NCI-H128 (cell line): ENCODE measurements at regions not wholly inside any gene's neighbourhood (a gene's known extent, or its start where the extent isn't known, plus 50 kb on each side); places are given as distances from the start of the nearest gene placed in this dataset.

ENCODE experiments used
- DNase-seq: peaks from one replicate; lab custom pipeline; 2025; ENCODE audit not compliant: unreplicated experiment; lab: John Stamatoyannopoulos, UW

DNA sequence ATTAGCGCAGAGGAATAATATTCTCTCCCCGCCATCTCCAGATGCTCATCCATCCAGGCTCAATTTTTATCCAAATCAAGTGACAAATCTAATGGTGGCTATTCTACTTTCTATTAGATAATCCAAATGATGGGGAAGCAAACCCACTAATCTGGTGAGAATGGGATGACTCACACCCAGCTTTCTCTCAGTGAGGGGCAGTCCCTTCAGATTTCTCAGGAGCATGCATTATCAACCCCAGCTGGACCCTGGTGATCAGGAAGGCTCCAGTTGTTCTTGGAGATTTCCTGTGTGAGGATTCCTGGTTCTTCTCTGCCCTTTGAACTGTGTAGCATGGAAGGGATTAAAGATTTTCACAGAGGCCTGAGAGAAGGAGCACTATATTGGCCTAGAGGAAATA is 358.0 kb downstream of the WDR72 start:
- no peak for DNase-seq

DNA sequence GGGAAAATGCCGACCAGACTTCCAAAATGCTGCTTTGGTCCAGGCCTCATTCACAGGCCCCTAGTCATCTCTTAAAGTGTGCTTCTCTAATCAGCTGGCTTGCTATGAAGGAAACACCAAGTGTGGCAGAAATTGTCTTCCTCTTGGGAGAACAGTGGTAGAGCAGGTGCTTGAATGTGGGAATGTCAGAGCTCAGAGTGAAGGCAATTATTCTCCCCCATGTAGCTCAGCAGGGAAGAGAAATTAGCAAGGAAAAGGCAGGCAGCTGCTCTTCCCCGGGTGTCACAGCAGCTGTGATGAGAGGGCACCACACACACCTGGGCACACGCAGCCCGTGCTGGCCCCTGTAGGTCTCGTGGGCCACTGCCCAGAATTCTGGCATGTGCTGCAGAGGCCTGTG is 358.5 kb downstream of the WDR72 start:
- DNase-seq = no peak

DNA sequence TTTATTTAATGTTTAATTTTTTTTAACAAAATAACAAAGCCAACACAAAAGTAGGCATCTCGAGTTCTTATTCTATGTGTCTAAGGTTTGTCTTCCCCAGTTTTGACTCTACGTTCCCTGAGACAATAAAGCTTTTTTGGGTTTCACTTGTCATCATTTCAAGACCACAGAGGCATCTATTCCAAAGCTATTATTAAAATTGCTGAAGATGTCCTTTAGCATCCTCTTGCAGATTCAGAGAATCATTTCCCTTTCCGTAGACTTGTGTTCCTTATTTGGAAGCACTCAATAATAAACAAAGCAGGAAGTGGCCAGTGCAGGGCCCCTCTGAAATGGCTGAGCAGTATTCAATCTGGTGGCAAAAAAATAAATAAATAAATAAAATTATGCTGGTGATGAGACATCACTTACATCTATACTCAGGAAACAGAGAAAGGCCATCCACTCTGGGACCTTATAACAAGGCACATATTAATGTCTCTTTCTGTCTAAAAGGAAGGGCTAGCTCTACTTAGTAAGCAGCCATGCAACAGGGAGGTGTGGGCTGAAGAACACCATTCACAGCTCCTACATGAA is 362.3 kb downstream of the WDR72 start:
- DNase-seq = no peak

DNA sequence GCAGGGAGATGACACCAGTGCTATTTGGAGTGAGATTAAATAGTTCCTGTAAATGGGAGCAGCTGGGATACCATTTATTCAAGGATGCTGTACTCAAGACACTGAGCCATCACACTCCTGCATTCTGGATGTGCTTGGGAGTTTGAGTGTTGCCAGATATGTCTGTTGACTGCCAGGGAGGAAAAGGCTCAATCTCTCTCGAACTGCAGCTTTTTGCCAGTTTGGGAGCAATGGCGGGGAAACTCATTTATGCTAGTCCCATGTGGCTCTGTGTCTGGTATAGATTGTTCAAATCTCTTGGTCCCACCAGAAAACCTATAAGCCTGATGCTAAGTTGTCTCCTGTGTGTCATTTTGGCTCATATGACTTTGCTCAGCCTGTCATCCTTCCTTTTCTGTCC is 363.6 kb downstream of the WDR72 start:
- DNase-seq = no peak

DNA sequence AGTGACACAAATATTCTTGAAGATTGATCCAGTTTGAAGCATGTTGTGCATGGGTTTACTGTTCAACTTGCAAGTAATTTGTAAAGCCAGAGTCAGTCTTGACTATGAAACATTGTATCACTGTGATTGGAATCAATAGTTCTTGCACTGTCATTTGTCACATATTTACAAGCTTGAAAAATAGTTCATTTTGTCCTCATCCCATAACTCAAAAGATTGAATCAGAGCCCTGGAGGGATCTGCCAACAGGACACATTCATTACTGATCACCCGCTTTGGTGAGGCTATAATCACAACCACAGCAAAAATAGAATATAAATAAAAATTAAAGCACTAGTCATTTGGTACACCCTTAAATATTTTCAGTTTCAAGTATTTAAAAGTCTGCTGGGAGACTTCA is 368.9 kb downstream of the WDR72 start:
- DNase-seq = no peak

DNA sequence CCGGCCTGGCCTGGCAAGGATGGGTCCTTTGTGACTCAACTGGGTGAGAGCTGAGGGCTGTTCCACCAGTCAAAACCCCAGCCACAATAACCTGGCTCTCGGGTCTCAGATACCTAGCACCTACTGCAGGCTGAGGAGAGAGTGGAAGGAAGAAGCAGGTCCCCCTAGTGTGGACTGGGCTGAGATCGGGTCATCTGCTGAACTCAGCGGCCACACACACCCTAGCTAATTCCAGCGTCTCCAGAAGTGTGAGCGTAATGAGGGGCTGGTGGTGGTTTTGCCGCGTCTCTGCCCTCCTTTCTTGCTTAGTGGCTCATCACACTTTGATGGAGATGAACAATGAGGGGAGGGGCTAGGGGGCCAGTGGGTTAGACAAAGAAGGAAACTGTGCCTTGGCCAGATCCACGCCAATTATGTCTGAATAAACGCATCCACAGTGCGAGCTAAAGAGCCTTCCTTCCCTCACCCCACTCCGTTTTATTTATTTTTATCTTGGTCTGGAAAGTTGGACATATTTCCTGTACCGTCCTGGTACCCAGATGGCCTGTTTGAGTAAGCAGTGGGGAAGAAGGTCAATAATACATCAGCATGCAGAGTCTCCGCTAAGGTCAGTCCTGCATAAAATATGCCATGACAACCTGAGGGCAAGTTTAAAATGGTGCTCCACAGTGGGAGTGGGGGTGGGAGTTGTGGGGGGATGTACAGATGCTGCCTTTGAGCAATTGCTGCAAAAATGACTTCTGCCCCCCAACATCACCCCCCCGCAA is 370.0 kb downstream of the WDR72 start:
- no peak for DNase-seq

DNA sequence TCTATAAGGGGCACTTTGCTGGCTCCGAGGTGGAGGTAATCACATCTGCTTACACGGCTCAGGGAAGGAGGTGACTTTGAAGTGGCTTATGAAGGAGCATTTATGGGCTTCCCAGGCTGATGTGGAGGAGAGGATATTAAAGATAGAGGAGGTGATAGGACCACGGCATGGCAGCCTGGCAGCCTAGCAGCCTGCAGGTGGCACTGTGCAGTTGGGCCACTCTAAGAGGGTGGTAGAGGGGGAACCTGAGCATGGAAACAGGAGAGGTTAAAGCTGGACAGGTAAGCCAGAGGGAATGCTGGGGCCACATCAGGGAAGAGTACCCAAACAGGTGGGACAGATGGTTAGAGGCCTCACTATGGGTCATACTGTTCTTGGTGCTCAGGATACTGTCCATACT is 375.0 kb downstream of the WDR72 start:
- DNase-seq = no peak

DNA sequence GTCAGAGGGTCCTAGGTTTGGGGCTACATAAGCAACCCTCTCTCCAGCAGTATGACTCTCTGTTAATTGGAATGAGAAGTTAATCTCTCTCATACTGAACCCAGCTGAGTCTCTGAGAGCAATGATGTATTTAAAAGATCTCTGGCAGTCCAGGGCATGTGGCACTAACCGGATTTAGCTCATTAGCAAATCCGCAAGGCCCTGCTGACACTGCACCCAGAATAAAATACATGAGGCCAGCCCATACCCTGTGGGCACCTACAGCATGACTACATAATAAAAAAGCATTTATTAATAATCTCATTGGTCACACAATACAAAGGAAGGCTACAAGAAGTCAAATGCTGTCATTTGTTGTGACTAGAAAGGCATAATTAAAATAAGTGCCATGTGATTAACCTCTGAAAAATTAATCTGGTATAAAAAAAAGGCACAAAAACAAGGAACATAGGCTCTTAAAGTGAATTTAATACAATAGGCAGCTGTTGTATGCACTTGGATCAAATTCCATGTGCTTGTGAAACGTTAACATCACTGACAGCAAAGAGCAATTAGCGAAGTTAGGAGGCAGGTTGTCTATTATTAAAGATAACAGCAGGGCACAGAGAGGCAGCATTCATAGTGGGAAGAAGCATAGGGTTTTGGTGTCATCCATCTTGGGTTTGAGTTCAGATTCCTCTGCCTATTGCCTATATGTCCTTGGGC is 381.2 kb downstream of the WDR72 start:
- no peak for DNase-seq

DNA sequence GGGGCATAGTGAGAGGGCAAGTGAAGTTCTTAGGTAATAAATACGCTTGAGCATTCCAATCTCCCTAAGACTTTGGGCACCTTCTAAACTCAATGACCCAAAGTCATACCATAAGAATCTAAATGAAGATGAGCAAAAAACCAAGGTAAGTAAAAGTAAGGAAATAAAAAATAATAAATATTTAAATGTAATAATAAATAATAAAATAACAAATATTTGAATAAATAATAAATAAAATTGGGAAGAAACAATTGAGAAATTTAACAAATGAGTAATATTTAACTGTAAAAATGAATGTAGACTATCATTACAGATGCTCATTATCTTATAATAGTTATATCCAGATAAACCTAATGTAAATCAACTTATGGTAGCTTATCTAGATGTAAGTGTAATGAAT is 391.7 kb downstream of the WDR72 start:
- no peak for DNase-seq

DNA sequence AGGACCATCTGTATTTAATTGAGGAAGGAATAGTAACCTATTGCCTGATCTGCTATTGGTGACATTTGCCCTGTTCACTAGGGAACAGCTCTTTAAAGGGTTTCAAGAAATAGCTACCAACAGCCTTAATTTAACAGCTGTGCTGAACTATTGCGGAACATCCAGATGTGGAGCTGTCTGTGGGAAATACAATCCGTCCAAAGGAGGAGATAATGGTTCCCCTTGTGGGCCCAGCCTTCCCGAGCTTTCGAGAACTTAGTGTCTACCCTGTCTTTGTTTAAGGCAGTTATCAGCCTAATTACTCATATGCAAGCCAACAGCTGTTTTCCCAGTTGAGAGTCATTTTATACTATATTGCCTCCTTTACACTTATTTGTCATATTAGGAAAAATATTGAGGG is 398.6 kb downstream of the WDR72 start:
- DNase-seq = no peak

DNA sequence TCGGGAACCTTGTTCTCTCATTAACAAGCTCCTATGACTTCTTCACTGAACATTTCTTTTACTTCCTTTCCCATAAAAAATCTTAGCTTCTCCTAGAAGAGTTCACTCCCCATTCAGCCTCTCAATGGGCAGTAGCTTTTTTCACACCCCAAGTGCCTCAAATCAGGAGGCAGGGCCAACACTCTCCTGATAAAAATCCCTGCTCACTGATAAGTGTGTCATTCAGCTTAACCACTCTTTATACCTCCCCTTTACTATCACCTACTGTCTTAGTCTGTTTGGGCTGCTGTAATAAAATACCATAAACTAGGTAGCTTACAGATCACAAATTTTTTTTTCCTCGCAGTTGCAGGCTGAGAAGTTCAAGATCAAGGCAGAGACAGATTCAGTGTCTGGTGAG is 400.4 kb downstream of the WDR72 start:
- no peak for DNase-seq

DNA sequence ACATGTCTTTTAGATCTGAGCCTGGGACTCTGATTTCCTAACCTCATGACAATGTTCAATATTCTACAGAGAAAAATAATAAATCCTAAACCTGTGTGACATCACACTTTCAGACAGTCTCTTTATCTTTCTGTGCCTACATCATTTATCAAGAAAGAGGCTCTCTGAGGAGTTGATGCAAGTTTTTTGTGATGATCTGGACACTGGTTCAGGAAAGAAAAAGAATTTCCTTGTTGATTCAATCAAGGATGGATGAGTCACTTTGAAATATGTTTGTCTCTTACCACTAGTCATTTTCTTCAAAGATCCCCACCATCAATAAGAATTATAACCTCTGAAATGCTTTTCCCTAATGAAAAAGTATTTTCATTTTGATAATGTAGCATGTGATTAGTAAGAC is 404.6 kb downstream of the WDR72 start:
- no peak for DNase-seq

DNA sequence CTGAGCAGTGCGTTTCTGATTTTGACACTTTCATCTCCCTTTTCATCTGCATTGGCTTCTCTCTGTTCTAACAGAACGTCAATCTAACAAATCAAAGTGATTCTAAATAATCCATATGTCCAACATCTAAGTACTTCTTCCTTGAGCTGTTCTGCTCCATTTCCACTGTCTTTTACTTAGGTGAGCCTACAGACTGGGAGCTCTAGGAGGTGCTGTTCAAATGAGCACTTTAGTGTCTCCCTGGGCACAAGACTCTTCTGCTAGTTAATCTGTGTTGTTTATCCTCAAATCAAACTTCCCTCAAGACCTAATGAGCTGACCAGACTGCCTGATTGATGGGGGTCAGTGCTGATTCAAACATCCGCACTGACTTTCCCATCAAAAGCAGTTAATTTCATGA is 408.1 kb downstream of the WDR72 start:
- no peak for DNase-seq

DNA sequence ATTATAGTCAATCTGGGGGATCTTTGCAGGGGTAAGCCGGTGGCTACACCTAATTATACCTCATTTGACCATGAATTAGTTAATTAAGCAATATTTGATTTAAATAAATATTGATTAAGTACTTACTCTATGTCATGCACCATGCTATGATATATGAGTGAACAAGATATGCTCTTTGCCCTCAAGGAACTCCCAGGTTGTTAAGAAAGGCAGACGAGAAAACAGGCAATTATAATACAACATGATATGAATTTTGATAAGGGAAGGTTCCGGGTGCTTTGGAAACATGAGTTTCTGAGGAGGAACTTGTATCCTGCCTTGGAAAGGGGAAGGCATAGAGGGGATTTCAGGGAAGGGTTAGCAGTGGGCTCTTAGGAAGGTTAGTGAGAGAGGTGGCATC is 412.9 kb downstream of the WDR72 start:
- no peak for DNase-seq

DNA sequence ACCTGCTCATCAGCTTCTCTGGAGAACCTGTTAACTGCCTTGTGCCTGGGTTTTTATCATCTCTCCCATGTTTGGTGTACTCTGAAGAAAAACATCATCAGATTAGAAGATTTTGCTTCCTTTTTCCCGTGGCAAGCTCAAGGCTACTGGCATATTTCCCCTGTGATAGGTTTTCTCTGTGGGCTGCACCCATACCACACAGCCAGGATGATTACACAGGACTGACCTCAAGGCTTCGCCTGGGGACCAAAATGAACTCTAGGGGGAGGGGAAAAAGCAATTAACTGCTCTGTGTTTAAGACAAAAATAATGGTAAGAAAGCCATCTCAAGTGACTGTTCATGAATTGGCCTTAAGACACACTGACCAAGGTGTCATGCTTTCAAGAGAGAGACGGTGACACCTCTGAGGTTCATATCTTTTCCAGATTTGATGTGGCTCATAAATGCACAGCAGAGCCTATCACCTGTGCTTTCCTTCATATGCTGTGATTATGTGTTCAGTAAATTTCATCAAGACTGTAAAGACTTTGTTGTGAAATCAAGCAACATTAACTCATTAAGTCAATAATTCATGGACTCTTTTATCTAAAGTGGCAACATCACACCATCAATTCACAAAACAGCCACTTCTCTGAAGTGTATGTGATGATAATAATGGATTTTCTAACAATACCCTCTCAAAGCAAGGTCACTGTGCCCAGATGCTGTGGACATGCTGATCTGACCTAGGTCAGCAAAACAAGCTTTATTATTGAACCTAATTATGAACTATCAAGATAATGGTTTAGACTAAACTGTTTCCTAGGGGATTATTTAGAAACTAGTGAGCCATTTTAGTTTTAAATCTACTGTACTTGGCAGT is 427.9 kb downstream of the WDR72 start:
- DNase-seq = no peak

DNA sequence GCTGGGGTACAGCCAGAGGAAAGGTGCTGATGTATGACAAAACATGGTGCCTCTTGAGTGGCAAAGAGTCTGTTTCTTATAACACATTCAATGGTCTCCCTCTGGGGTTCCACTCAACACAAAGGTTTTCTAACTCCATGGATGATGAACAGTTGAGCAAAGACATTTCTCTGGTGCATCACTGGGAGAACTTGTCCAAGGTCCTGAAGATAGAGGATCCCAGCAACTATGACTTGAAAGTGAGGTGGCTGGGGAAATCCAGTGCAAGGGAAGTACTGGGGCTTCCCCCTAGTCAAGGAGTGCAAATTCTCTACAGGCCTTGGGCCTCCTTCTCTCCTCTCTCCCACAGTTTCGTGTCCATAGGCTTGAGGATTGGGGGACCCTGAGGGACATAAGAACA is 431.1 kb downstream of the WDR72 start:
- no peak for DNase-seq

DNA sequence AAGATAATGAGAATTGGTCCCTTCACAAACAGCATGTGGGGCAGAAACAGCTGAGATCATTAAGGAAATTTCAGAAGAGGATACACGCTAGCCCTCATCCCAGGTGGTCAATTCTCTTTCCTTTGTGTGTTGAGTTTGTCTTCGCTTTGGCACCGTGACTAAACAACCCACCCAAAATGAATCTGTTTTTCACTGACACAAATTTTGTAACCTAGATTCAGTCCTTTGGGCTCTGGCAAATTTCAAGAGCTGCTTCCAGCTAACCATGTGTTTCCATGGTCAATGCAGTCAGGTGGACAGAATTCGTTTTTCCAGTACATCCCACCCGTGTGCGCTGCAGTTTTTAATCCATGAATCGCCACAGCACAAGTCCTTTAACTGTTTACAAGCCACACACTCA is 435.4 kb downstream of the WDR72 start:
- no peak for DNase-seq

DNA sequence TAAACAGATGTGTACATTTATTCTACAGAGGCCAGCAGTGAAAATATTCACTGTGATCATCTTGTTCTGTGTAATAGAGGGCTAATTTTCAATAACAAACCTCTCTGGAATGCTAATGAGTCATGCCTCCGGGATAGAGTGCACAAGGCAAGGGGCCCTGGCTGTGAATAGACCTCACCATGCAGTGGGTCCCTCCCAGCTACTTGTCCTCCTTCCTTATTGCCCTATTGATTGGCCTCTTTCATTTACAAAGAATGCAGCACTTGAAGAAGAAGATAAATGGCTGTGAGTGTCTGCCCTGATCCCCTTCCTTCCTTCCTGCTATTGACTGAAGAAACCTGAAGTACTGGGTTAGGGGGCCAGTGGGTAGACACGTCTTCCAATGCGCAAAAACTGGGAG is 436.3 kb downstream of the WDR72 start:
- DNase-seq = no peak

DNA sequence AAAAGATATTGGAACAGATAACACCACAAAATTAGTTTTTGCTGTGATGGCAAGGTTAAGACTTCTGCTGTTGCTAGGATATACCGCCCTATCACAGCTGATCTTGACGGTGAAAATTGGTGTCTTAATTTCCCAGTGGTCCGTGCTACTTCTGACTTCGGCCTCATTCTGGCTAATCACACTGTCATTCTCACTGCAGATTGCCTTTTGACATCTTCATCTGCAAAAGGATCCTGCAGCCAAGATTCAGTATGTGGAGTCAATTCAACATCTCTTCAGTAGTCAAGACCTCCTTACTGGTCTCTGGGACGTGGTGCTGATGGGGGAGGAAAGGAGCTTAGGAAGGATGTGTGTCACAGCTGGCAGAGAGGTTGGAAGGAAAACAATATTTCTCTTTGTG is 438.6 kb downstream of the WDR72 start:
- DNase-seq = no peak

DNA sequence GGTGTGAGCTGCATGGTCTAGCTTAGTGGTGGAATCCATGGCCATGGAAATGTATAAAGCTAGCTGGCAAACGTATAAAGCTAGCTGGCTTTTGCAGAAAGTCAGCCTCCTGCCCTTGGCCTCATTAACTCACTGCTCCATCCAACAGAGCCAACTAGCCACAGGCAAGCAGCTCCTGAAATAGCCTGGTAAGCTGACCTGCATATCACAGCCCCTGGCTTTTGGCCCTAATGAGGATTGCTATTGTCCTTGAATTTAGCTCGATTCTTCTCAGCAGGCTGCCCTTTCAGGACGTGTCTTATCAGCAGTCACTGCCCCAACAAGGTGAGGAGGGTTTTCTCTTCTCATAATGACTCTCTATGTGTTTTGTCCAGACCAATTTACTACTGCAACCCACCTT is 446.8 kb downstream of the WDR72 start:
- no peak for DNase-seq

DNA sequence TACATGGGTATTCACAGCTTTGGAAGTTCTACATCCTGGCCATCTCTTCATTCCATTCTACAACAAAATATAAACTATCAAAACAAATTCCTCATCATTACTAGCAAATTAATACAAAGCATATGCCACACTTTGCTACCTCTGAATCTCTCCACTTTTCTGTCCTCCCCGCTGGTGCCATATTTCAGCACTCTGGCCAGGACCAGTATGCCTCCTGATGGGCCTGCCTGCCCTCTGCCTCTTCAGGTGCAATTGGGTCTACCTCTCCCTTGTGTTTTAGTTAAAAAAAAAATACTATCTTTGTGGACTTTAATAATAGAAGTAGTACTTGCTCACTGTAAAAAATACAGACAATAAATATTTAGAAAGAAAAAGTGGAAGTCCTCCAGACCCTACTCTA is 448.8 kb downstream of the WDR72 start:
- no peak for DNase-seq
